K562 (cell line): ENCODE measurements at regions not wholly inside any gene's neighbourhood (a gene's known extent, or its start where the extent isn't known, plus 50 kb on each side); places are given as distances from the start of the nearest gene placed in this dataset.

ENCODE experiments used
- ATAC-seq: fragments of 200-7000 bp; cut with Tn5 transposase; 3 replicates; pipeline ENCODE4 v1.9.1; 2020; ENCODE audit warnings: moderate library complexity
- BruUV-seq: library from RNA; stranded (reverse); fragments of 400-500 nt; replicated peaks from 2 replicates; lab custom pipeline; 2021; lab: Mats Ljungman, UMichigan
- CTCF ChIA-PET: fragments of 300-600 bp; formaldehyde crosslinking; extraction: SDS; loops from one replicate; lab custom pipeline; 2021; ENCODE audit warnings: low intra/inter-chr PET ratio; lab: Yijun Ruan, JAX
- POLR2A ChIA-PET: fragments of 300-600, 350-650 bp; sonication (Branson Sonifier 250); formaldehyde crosslinking; extraction: SDS; loops from one replicate; lab custom pipeline; 2021; ENCODE audit warnings: antibody characterized with exemption, inconsistent platforms; lab: Yijun Ruan, JAX
- DNase-seq, 4 experiments: peaks; one replicate each; pipeline versions ENCODE4 v3.0.0 to v3.0.0-alpha.2; 2011 to 2018; ENCODE audit warnings: low spot score in 3 of 4, mixed read lengths in 3 of 4; ENCODE audit errors: extremely low read depth in 1 of 4
- FAIRE-seq: peaks from 2 replicates; lab custom pipeline; 2011; peaks lifted over from hg19 to GRCh38; lab: Jason Lieb, UNC
- H2AFZ ChIP-seq: 2 replicates; pipeline ENCODE4 v1.6.0; 2011; ENCODE audit warnings: low read depth, low read length, control low read depth, inconsistent platforms
- H3K27ac ChIP-seq: fragments of 200-600 bp; 3 replicates; pipeline ENCODE4 v1.8.0; 2011; ENCODE audit warnings: low read depth, mild to moderate bottlenecking, control low read depth, inconsistent platforms, low read length, moderate library complexity, mixed read lengths; ENCODE audit errors: extremely low read depth
- H3K27me3 ChIP-seq, 2 experiments: fragments of 300-600 bp in 1 of 2; 2 replicates in 1 of 2; 3 replicates in 1 of 2; pipeline versions ENCODE4 v1.6.0 to v1.8.0; 2011; ENCODE audit warnings: inconsistent platforms in 2 of 2, low read length in 2 of 2, mild to moderate bottlenecking in 1 of 2, mixed read lengths in 1 of 2, moderate library complexity in 1 of 2; ENCODE audit not compliant: control insufficient read depth in 2 of 2, insufficient read depth in 2 of 2
- H3K36me3 ChIP-seq: fragments of 300-600 bp; 3 replicates; pipeline ENCODE4 v1.8.0; 2011; ENCODE audit warnings: mild to moderate bottlenecking, low read length, inconsistent platforms; ENCODE audit not compliant: control insufficient read depth, insufficient read depth
- H3K4me1 ChIP-seq, 2 experiments: fragments of 200-600 bp in 1 of 2; replicated peaks in 1 of 2; 2 replicates in 1 of 2; 3 replicates in 1 of 2; pipeline versions ENCODE4 v1.5.1 to v1.8.0; 2011; ENCODE audit warnings: inconsistent platforms in 2 of 2, low read length in 2 of 2, mild to moderate bottlenecking in 1 of 2, mixed read lengths in 1 of 2, moderate library complexity in 1 of 2; ENCODE audit not compliant: control insufficient read depth in 2 of 2, insufficient read depth in 2 of 2
- H3K4me2 ChIP-seq: 2 replicates; pipeline ENCODE4 v1.6.1; 2011; ENCODE audit warnings: low read length, control low read depth, inconsistent platforms, mixed read lengths; ENCODE audit not compliant: insufficient read depth
- H3K4me3 ChIP-seq: fragments of 200-600 bp; sonication (generic), shearing (Covaris generic); 2 replicates; pipeline ENCODE4 v1.5.1; 2016; ENCODE audit warnings: control low read depth, inconsistent platforms
- H3K79me2 ChIP-seq: fragments of 200-600 bp; 3 replicates; pipeline ENCODE4 v1.8.0; 2011; ENCODE audit warnings: low read length, inconsistent platforms; ENCODE audit not compliant: control insufficient read depth, insufficient read depth
- H3K9ac ChIP-seq, 2 experiments: 2 replicates each; pipeline versions ENCODE4 v1.6.0 to v1.6.1; 2011; ENCODE audit warnings: low read depth in 2 of 2, low read length in 2 of 2, control low read depth in 1 of 2, inconsistent platforms in 1 of 2, mild to moderate bottlenecking in 1 of 2, mixed read lengths in 1 of 2; ENCODE audit not compliant: insufficient read depth in 1 of 2
- H3K9me1 ChIP-seq: one replicate; pipeline ENCODE4 v1.6.0; 2011; ENCODE audit warnings: inconsistent platforms, mild to moderate bottlenecking, low read length, moderate library complexity; ENCODE audit not compliant: control insufficient read depth, insufficient read depth
- H3K9me3 ChIP-seq: replicated peaks from 2 replicates; pipeline ENCODE4 v1.5.1; 2011; ENCODE audit warnings: low read depth, low read length, inconsistent platforms; ENCODE audit not compliant: control insufficient read depth, insufficient read depth
- H4K20me1 ChIP-seq: replicated peaks from 2 replicates; pipeline ENCODE4 v1.6.1; 2011; ENCODE audit warnings: low read length, inconsistent platforms, mixed read lengths; ENCODE audit not compliant: control insufficient read depth, insufficient read depth
- KDM2B ChIP-seq: fragments of 250-450 bp; sonication (Bioruptor Pico); IDR thresholded peaks from 2 replicates; pipeline ENCODE4 v1.8.0; 2021; ENCODE audit warnings: mild to moderate bottlenecking, moderate library complexity
- PHB ChIP-seq: fragments of 250-450 bp; sonication (Bioruptor Pico); IDR thresholded peaks from 2 replicates; pipeline ENCODE4 v1.5.0; 2021
- PRMT5 ChIP-seq: sonication (generic); formaldehyde crosslinking; IDR thresholded peaks from 2 replicates; pipeline ENCODE4 v1.5.0; 2020; ENCODE audit warnings: missing genetic modification reagents
- SP2 ChIP-seq: IDR thresholded peaks from 2 replicates; pipeline ENCODE4 v1.6.1; 2011; ENCODE audit warnings: mild to moderate bottlenecking, low read depth, low read length, moderate library complexity; ENCODE audit not compliant: poor library complexity, severe bottlenecking; ENCODE audit errors: extremely low read depth
- ZEB2 ChIP-seq: fragments of 450-650 bp; IDR thresholded peaks from 2 replicates; pipeline ENCODE4 v1.6.1; 2016
- ZNF263 ChIP-seq: sonication (generic); formaldehyde crosslinking; IDR thresholded peaks from 2 replicates; pipeline ENCODE4 v1.8.0; 2022; ENCODE audit warnings: mild to moderate bottlenecking, missing genetic modification reagents, borderline replicate concordance
- ZNF699 ChIP-seq: fragments of 250-450 bp; sonication (Bioruptor Pico); IDR thresholded peaks from 2 replicates; pipeline ENCODE4 v1.8.0; 2021; ENCODE audit warnings: mild to moderate bottlenecking, moderate library complexity; ENCODE audit not compliant: insufficient replicate concordance
- WGBS: fragments of 100-300 bp; shearing (Covaris generic); methylation state at CpG from one replicate; pipeline ENCODE4 v1.1.6; 2016; ENCODE audit warnings: low coverage, mixed read lengths; ENCODE audit not compliant: insufficient coverage; ENCODE audit errors: missing lambda C conversion rate; 5-methylcytosine and 5-hydroxymethylcytosine counted together
- in situ Hi-C: fragments of 300-500 bp; cut with MboI; formaldehyde crosslinking; loops from 4 replicates; pipeline ENCODE4 v1.15.0; 2018; ENCODE audit warnings: inconsistent platforms, mixed read lengths
- intact Hi-C: fragments of 100-400 bp; cut with micrococcal nuclease; formaldehyde crosslinking; loops from 2 replicates; pipeline ENCODE4 v1.14.2; 2022
- TF ChIP-seq, protein P1 (sequence below): fragments of 450-650 bp; formaldehyde crosslinking; IDR thresholded peaks from 2 replicates; pipeline ENCODE4 v1.4.0; 2020; ENCODE audit warnings: mild to moderate bottlenecking, mixed read lengths
- TF ChIP-seq, protein P2 (sequence below): fragments of 250-450 bp; sonication (Bioruptor Pico); IDR thresholded peaks from 2 replicates; pipeline ENCODE4 v1.8.0; 2022; ENCODE audit warnings: moderate library complexity, mild to moderate bottlenecking, inconsistent platforms
- TF ChIP-seq, protein P3 (sequence below), 2 experiments: fragments of 450-650 bp; formaldehyde crosslinking in 1 of 2; IDR thresholded peaks; 2 replicates each; pipeline versions ENCODE4 v1.4.0 to v1.6.1; 2014 to 2020; ENCODE audit warnings: mild to moderate bottlenecking in 2 of 2, borderline replicate concordance in 1 of 2, low read depth in 1 of 2

DNA sequence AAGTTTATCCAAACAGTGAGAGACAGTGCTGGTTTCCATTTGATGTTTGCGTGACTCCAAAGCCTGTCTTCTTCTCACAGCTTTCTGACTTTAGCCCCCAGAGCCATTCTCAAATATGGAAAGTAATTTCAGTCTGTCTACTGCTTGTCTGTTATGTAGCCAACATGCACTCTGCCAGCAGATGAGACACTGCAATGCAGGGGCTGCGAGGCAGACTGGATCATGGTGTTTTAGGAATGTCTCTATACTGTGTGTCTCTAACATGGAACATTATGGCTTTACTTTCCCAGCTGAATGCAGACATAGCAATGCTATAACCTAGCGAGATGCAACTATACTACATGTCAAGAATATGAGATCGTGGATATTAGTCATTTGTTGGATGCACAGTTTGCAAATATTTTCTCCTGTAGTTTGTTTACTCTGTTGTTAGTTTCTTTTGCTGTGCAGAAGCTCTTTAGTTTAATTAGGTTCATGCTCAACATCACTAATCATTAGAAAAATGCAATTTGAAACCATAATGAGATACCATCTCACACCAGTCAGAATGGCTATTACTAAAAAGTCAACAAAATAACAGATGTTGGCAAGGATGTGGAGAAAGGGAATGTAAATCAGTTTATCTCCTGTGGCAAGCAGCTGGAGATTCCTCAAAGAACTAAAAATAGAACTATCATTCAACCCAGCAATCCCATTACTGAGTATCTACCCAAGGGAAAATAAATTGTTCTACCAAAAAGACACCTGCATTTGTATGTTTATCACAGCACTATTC, 235.8 kb upstream of the TMTC1 start:
- Histone ChIP-seq H4K20me1 (no peaks in the 10 kb centered on the region), H3K79me2 (no peaks in the 10 kb centered on the region), H3K27ac (no peak overlapping the region), H3K27me3 (no peaks in the 10 kb centered on the region), H3K9me1 (no peaks in the 10 kb centered on the region), H3K9ac (no peak overlapping the region), H3K4me3 (no peak overlapping the region), H3K36me3 (no peaks in the 10 kb centered on the region), H3K4me1 (no peaks in the 10 kb centered on the region), H3K4me2 (no peak overlapping the region), H2AFZ (no peak overlapping the region), H3K9me3 (no peaks in the 10 kb centered on the region; the same call in 1 of the 2 replicates)
- DNase-seq (no peak), ATAC-seq (no peak), FAIRE-seq (no peak)
- intact Hi-C loops (no loop called here), in situ Hi-C loops (no loop called here)
- no TSS peak for BruUV-seq
- WGBS = 0% methylated on average over 4 of the region's 4 CpGs
- ChIA-PET CTCF (no interaction called here), POLR2A (interaction anchor here (0.6 kb wide), 1 partner anchor 1023 kb away, joined by 3 read pairs; no protein-coding TSS in a partner anchor)
- TF ChIP-seq ZNF263 (CRISPR knock-in tag) (no peak), PRMT5 (CRISPR knock-in tag) (no peak), ZNF699 (CRISPR knock-in tag) (no peak), KDM2B (CRISPR knock-in tag) (no peak), PHB (CRISPR knock-in tag) (no peak), ZEB2 (no peak), SP2 (no peak)
- TF ChIP-seq, protein P1, sequence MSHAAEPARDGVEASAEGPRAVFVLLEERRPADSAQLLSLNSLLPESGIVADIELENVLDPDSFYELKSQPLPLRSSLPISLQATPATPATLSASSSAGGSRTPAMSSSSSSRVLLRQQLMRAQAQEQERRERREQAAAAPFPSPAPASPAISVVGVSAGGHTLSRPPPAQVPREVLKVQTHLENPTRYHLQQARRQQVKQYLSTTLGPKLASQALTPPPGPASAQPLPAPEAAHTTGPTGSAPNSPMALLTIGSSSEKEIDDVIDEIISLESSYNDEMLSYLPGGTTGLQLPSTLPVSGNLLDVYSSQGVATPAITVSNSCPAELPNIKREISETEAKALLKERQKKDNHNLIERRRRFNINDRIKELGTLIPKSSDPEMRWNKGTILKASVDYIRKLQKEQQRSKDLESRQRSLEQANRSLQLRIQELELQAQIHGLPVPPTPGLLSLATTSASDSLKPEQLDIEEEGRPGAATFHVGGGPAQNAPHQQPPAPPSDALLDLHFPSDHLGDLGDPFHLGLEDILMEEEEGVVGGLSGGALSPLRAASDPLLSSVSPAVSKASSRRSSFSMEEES (CRISPR knock-in tag) = no peak
- TF ChIP-seq, protein P2, sequence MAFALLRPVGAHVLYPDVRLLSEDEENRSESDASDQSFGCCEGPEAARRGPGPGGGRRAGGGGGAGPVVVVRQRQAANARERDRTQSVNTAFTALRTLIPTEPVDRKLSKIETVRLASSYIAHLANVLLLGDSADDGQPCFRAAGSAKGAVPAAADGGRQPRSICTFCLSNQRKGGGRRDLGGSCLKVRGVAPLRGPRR (CRISPR knock-in tag) = no peak
- TF ChIP-seq, protein P3, sequence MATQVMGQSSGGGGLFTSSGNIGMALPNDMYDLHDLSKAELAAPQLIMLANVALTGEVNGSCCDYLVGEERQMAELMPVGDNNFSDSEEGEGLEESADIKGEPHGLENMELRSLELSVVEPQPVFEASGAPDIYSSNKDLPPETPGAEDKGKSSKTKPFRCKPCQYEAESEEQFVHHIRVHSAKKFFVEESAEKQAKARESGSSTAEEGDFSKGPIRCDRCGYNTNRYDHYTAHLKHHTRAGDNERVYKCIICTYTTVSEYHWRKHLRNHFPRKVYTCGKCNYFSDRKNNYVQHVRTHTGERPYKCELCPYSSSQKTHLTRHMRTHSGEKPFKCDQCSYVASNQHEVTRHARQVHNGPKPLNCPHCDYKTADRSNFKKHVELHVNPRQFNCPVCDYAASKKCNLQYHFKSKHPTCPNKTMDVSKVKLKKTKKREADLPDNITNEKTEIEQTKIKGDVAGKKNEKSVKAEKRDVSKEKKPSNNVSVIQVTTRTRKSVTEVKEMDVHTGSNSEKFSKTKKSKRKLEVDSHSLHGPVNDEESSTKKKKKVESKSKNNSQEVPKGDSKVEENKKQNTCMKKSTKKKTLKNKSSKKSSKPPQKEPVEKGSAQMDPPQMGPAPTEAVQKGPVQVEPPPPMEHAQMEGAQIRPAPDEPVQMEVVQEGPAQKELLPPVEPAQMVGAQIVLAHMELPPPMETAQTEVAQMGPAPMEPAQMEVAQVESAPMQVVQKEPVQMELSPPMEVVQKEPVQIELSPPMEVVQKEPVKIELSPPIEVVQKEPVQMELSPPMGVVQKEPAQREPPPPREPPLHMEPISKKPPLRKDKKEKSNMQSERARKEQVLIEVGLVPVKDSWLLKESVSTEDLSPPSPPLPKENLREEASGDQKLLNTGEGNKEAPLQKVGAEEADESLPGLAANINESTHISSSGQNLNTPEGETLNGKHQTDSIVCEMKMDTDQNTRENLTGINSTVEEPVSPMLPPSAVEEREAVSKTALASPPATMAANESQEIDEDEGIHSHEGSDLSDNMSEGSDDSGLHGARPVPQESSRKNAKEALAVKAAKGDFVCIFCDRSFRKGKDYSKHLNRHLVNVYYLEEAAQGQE (IDR thresholded peaks at IDR 0.05; ENCODE audit: borderline replicate concordance) = no peak
- TF ChIP-seq, protein P3 (CRISPR knock-in tag; IDR thresholded peaks at IDR 0.05; ENCODE audit: low read depth) = no peak
